Transverse colon (tissue), 3 donors: ENCODE measurements at regions not wholly inside any gene's neighbourhood (a gene's known extent, or its start where the extent isn't known, plus 50 kb on each side); places are given as distances from the start of the nearest gene placed in this dataset.

Experiments used
- POLR2A ChIP-seq: fragments of 450-650 bp; IDR thresholded peaks from one replicate; pipeline ENCODE4 v1.6.1; 2016; ENCODE audit warnings: antibody characterized with exemption, mild to moderate bottlenecking, moderate library complexity
- POLR2AphosphoS5 ChIP-seq, 3 donors: sonication (generic); formaldehyde crosslinking; IDR thresholded peaks; one replicate each; pipeline ENCODE4 v1.6.1; 2016; ENCODE audit warnings: antibody characterized with exemption in 3 of 3

DNA sequence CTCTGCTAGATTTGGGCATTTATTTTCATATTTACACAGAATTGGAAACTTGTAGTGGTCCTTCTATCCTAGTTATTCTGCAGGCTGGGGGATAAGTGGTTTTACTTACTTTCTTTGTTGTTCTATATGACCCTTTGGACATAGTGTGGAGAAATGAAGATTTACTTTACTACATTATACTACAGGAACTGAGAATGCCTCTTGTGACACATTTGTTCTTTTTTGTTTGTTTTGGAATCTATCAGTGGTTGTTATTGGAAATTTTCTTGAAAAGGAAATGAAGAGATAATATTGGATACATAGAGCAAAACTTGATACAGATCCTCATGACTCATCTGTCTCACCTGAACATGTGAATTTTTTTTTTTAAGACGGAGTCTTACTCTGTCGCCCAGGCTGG lies 146.1 kb upstream of the DPYD start:
- TF ChIP-seq POLR2AphosphoS5 (IDR thresholded peaks at IDR 0.05) (no peak), POLR2A (no peak)
